Prostate gland (tissue), 2 donors: ENCODE measurements at regions not wholly inside any gene's neighbourhood (a gene's known extent, or its start where the extent isn't known, plus 50 kb on each side); places are given as distances from the start of the nearest gene placed in this dataset.

ENCODE experiments used
- DNase-seq: peaks from one replicate; pipeline ENCODE4 v3.0.0-alpha.2; 2019; ENCODE audit warnings: low spot score
- H3K27ac ChIP-seq, 2 donors: fragments of 200-600 bp; sonication (generic); 2 replicates each; pipeline ENCODE4 v1.5.1; 2017 to 2019
- H3K27me3 ChIP-seq: fragments of 200-600 bp; sonication (generic); replicated peaks from 2 replicates; pipeline ENCODE4 v1.5.1; 2019; ENCODE audit not compliant: insufficient read depth
- H3K36me3 ChIP-seq, 2 donors: fragments of 200-600 bp; sonication (generic); 1 replicate in 1 of 2; 2 replicates in 1 of 2; pipeline versions ENCODE4 v1.5.1 to v1.8.1; 2017 to 2019
- H3K4me1 ChIP-seq: fragments of 200-600 bp; sonication (generic); replicated peaks from 2 replicates; pipeline ENCODE4 v1.5.1; 2019
- H3K4me3 ChIP-seq, 2 donors: fragments of 200-600 bp; sonication (generic); 2 replicates each; pipeline ENCODE4 v1.5.1; 2017 to 2019
- H3K9me3 ChIP-seq: fragments of 200-600 bp; sonication (generic); 2 replicates; pipeline ENCODE4 v1.5.1; 2017
- CTCF ChIP-seq, 4 experiments: fragments of 200-600 bp in 2 of 4; fragments of 450-650 bp in 2 of 4; sonication (generic) in 2 of 4; IDR thresholded peaks; 1 replicate in 3 of 4; 2 replicates in 1 of 4; pipeline ENCODE4 v1.5.1; 2016 to 2019; ENCODE audit warnings: antibody characterized with exemption in 4 of 4, mild to moderate bottlenecking in 2 of 4, moderate library complexity in 2 of 4
- POLR2A ChIP-seq: fragments of 450-650 bp; IDR thresholded peaks from one replicate; pipeline ENCODE4 v1.6.1; 2016; ENCODE audit warnings: antibody characterized with exemption, mild to moderate bottlenecking
- POLR2AphosphoS5 ChIP-seq: sonication (generic); formaldehyde crosslinking; IDR thresholded peaks from one replicate; pipeline ENCODE4 v1.6.1; 2017; ENCODE audit warnings: antibody characterized with exemption
- WGBS: methylation state at CpG from one replicate; pipeline ENCODE4 v1.1.5; 2018; 5-methylcytosine and 5-hydroxymethylcytosine counted together
- intact Hi-C: fragments of 100-400 bp; cut with DNase I; formaldehyde crosslinking; loops from one replicate; pipeline ENCODE4 v1.14.2; 2022

DNA sequence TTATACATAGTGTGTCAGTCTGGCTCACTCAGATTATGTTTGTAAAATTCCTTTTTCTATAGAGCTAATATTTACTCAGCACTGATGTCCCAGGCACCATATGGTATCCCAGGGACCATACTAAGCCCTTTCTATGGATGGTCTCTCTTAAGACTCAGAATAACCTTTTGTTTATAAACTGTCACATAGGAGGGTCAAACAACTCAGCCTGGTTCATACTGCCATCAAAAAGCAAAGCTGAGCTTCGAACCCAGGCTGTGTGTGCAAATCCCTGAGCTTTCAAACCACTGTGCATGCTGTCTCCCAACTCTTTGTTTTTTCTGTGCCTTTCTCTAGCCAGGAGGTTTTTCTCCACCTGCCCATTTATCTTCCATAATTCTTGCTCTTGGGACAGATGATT lies 135.6 kb upstream of the ARHGAP5 start:
- intact Hi-C loops: no loop called here
- no peak for DNase-seq
- TF ChIP-seq POLR2A: no peak
- TF ChIP-seq CTCF (IDR thresholded peaks at IDR 0.05): no peak
- no peak for TF ChIP-seq POLR2AphosphoS5

DNA sequence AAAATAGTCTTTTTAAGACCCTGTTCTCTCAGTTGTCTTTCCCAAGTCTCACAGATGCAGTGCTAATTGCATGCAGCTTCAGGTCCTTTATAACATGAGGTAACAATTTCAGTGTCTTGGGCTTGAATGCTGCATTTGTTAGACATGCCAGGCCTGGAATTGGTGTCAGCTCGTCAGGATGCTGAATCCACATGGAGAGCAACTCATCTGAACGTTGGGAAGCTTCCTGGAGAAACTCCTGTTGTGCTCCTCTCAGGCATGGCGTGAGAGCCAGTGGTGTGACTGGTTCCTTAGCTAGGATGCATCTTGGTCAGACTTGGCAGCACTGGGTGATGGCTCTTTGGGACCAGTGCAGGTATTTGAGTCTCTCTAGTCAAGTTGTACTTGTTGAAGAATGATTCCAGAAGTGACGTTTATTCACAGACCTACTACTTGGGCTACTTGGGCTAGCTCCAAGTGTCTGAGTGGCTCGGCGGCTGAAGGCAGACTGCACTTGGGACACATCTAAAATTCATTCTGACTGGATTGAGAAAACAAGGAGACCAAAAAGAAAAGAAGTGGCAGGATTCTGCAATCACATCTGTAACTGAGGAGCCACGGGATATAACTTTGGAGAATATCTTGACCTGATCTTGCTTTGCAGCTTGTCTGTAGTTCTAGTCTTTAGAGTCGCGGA lies 134.8 kb upstream of the ARHGAP5 start:
- Histone ChIP-seq H3K4me3 (no peak overlapping the region), H3K4me1 (no peaks in the 10 kb centered on the region), H3K9me3 (no peaks in the 10 kb centered on the region), H3K36me3 (no peaks in the 10 kb centered on the region), H3K27ac (no peak overlapping the region), H3K27me3 (no peaks in the 10 kb centered on the region)
- WGBS: 81% methylated on average over 9 of the region's 9 CpGs
- intact Hi-C loops: no loop called here
- no peak for DNase-seq
- no peak for TF ChIP-seq POLR2A
- no peak for TF ChIP-seq CTCF (IDR thresholded peaks at IDR 0.05)
- no peak for TF ChIP-seq POLR2AphosphoS5

More for the DNA sequence above, 135.6 kb upstream of the ARHGAP5 start:
- H3K27ac ChIP-seq: no peak overlapping the region
- H3K36me3 ChIP-seq: no peaks in the 10 kb centered on the region
- no peaks in the 10 kb centered on the region for H3K9me3 ChIP-seq
- H3K4me3 ChIP-seq: no peak overlapping the region
- no peaks in the 10 kb centered on the region for H3K4me1 ChIP-seq
- WGBS: 86% methylated on average over 1 of the region's 1 CpG
- no peaks in the 10 kb centered on the region for H3K27me3 ChIP-seq

GRCh38 chr14:31943217-31943799 lies 133.8 kb upstream of the ARHGAP5 start:
- Histone ChIP-seq H3K4me3 (no peak overlapping the region), H3K4me1 (no peaks in the 10 kb centered on the region), H3K27ac (no peak overlapping the region), H3K27me3 (no peaks in the 10 kb centered on the region), H3K36me3 (no peaks in the 10 kb centered on the region), H3K9me3 (no peaks in the 10 kb centered on the region)
- 79% methylated on average over 5 of the region's 5 CpGs for WGBS
- TF ChIP-seq CTCF (IDR thresholded peaks at IDR 0.05) (no peak), POLR2A (no peak), POLR2AphosphoS5 (no peak)
- intact Hi-C loops: no loop called here
- DNase-seq: no peak

- H3K4me1 ChIP-seq: no peaks in the 10 kb centered on the region
- H3K4me3 ChIP-seq: no peak overlapping the region
- H3K9me3 ChIP-seq: no peaks in the 10 kb centered on the region
- no peak overlapping the region for H3K27ac ChIP-seq
- H3K36me3 ChIP-seq: no peaks in the 10 kb centered on the region
- TF ChIP-seq POLR2AphosphoS5 (no peak), POLR2A (no peak), CTCF (IDR thresholded peaks at IDR 0.05) (no peak)
- H3K27me3 ChIP-seq: no peaks in the 10 kb centered on the region
- intact Hi-C loops: no loop called here
- WGBS: 97% methylated on average over 12 of the region's 12 CpGs
- DNase-seq: no peak
These were observed 133.2 kb upstream of the ARHGAP5 start for GRCh38 chr14:31943861-31944255.
